Neuronal stem cell (in vitro differentiated cells): ENCODE measurements at regions not wholly inside any gene's neighbourhood (a gene's known extent, or its start where the extent isn't known, plus 50 kb on each side); places are given as distances from the start of the nearest gene placed in this dataset.

Experiments used
- DNase-seq: peaks from one replicate; pipeline ENCODE4 v3.0.0-alpha.2; 2013; ENCODE audit warnings: low spot score
- H2AFZ ChIP-seq: one replicate; pipeline ENCODE4 v1.6.1; 2013; ENCODE audit warnings: mild to moderate bottlenecking, low read length, inconsistent platforms
- H2AK5ac ChIP-seq: 2 replicates; pipeline ENCODE4 v1.6.1; 2013; ENCODE audit warnings: low read depth, mild to moderate bottlenecking, inconsistent platforms, low read length, moderate library complexity, mixed read lengths
- H2BK120ac ChIP-seq: 2 replicates; pipeline ENCODE4 v1.6.1; 2013; ENCODE audit warnings: low read depth, mild to moderate bottlenecking, inconsistent platforms, low read length, moderate library complexity, mixed read lengths
- H2BK12ac ChIP-seq: one replicate; pipeline ENCODE4 v1.6.1; 2013; ENCODE audit warnings: low read length, inconsistent platforms
- H2BK15ac ChIP-seq: 2 replicates; pipeline ENCODE4 v1.6.1; 2013; ENCODE audit warnings: mild to moderate bottlenecking, low read length, inconsistent platforms, mixed read lengths
- H2BK5ac ChIP-seq: one replicate; pipeline ENCODE4 v1.6.1; 2013; ENCODE audit warnings: inconsistent platforms, mild to moderate bottlenecking, low read length, moderate library complexity
- H3K14ac ChIP-seq: one replicate; pipeline ENCODE4 v1.6.1; 2013; ENCODE audit warnings: low read length, inconsistent platforms
- H3K18ac ChIP-seq: 2 replicates; pipeline ENCODE4 v1.6.1; 2013; ENCODE audit warnings: low read length, inconsistent platforms
- H3K23ac ChIP-seq: 2 replicates; pipeline ENCODE4 v1.6.1; 2013; ENCODE audit warnings: low read depth, mild to moderate bottlenecking, mixed read lengths, low read length, inconsistent platforms; ENCODE audit not compliant: poor library complexity
- H3K27ac ChIP-seq: replicated peaks from 3 replicates; pipeline ENCODE4 v1.5.1; 2013; ENCODE audit warnings: low read length, inconsistent platforms
- H3K27me3 ChIP-seq, 3 experiments: 2 replicates each; pipeline ENCODE4 v1.6.1; 2013; ENCODE audit warnings: low read length in 3 of 3, mild to moderate bottlenecking in 2 of 3, inconsistent platforms in 1 of 3, low read depth in 1 of 3, mixed read lengths in 1 of 3, moderate library complexity in 1 of 3; ENCODE audit not compliant: control insufficient read depth in 3 of 3, insufficient read depth in 3 of 3
- H3K36me3 ChIP-seq, 2 donors: replicated peaks in 1 of 2; 2 replicates each; pipeline ENCODE4 v1.6.1; 2013; ENCODE audit warnings: low read length in 2 of 2; ENCODE audit not compliant: control insufficient read depth in 2 of 2, insufficient read depth in 2 of 2
- H3K4ac ChIP-seq: 2 replicates; pipeline ENCODE4 v1.6.1; 2013; ENCODE audit warnings: inconsistent platforms, mild to moderate bottlenecking, low read length, moderate library complexity
- H3K4me1 ChIP-seq, 2 donors: 1 replicate in 1 of 2; 2 replicates in 1 of 2; pipeline ENCODE4 v1.6.1; 2013; ENCODE audit warnings: low read length in 2 of 2, low read depth in 1 of 2; ENCODE audit not compliant: control insufficient read depth in 2 of 2, insufficient read depth in 1 of 2
- H3K4me2 ChIP-seq: one replicate; pipeline ENCODE4 v1.6.1; 2013; ENCODE audit warnings: mild to moderate bottlenecking, low read length, inconsistent platforms; ENCODE audit not compliant: insufficient read depth, poor library complexity, severe bottlenecking
- H3K4me3 ChIP-seq, 2 donors: 2 replicates each; pipeline ENCODE4 v1.5.1; 2013; ENCODE audit warnings: low read length in 2 of 2, mild to moderate bottlenecking in 2 of 2, inconsistent platforms in 1 of 2, moderate library complexity in 1 of 2
- H3K79me1 ChIP-seq: one replicate; pipeline ENCODE4 v1.6.1; 2013; ENCODE audit warnings: low read depth, mild to moderate bottlenecking, inconsistent platforms, low read length, moderate library complexity
- H3K9ac ChIP-seq: one replicate; pipeline ENCODE4 v1.6.1; 2013; ENCODE audit warnings: mild to moderate bottlenecking, low read depth, low read length, inconsistent platforms; ENCODE audit not compliant: poor library complexity
- H3K9me3 ChIP-seq, 2 donors: replicated peaks in 1 of 2; 2 replicates each; pipeline versions ENCODE3 to v1.6.1; 2013; ENCODE audit warnings: low read length in 2 of 2, mild to moderate bottlenecking in 2 of 2, inconsistent platforms in 1 of 2, low read depth in 1 of 2, mixed read lengths in 1 of 2, moderate library complexity in 1 of 2; ENCODE audit not compliant: control insufficient read depth in 2 of 2, insufficient read depth in 1 of 2
- H4K8ac ChIP-seq: one replicate; pipeline ENCODE4 v1.6.1; 2013; ENCODE audit warnings: low read depth, mild to moderate bottlenecking, inconsistent platforms, low read length, moderate library complexity
- H4K91ac ChIP-seq: one replicate; pipeline ENCODE4 v1.6.1; 2013; ENCODE audit warnings: low read length, low read depth, mild to moderate bottlenecking, inconsistent platforms; ENCODE audit not compliant: poor library complexity
- WGBS, 2 donors: extraction: QIAGEN DNeasy Blood & Tissue Kit; methylation state at CpG; one replicate each; pipeline ENCODE4 v1.1.7; 2013; ENCODE audit warnings: missing lambda C conversion rate in 2 of 2, mixed read lengths in 1 of 2; ENCODE audit not compliant: insufficient read length in 2 of 2, insufficient replicate concordance in 1 of 2; ENCODE audit errors: extremely low coverage in 2 of 2; 5-methylcytosine and 5-hydroxymethylcytosine counted together

DNA sequence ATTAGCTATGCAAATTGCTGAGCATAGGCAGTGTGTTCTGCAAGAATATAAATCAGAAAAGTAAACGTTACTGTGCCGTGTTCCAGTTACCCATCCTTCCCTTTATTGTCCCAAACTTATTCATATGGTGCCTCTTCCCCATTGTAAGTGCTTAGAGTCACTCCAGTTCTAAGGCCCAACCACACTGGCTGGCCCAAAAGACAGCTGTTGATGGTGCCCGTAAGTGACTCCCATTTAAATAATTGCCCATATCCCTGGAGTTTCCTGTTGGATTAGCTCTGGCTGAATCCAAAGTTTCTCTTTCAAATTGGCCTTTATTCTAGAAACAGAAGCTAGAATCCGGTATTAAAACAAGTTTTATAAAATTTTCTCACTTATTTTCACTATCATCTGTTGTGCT, 400.1 kb upstream of the DDHD1 start:
- Histone ChIP-seq H3K4ac (no peak overlapping the region), H2AK5ac (no peak overlapping the region), H2BK120ac (no peak overlapping the region), H3K9ac (no peak overlapping the region), H3K36me3 (no peaks in the 10 kb centered on the region), H3K27ac (no peak overlapping the region), H4K91ac (no peak overlapping the region), H3K18ac (no peak overlapping the region), H2BK15ac (no peak overlapping the region), H3K27me3 (no peaks in the 10 kb centered on the region), H3K4me1 (no peaks in the 10 kb centered on the region), H3K9me3 (no peaks in the 10 kb centered on the region), H2AFZ (no peak overlapping the region), H3K79me1 (no peaks in the 10 kb centered on the region), H4K8ac (no peak overlapping the region), H3K4me2 (no peak overlapping the region), H2BK12ac (no peak overlapping the region), H3K14ac (no peak overlapping the region), H2BK5ac (no peak overlapping the region), H3K4me3 (no peak overlapping the region), H3K23ac (no peak overlapping the region)
- WGBS, 2 donors: no CpG with 5 or more reads among the region's 4 CpGs
- DNase-seq: no peak

DNA sequence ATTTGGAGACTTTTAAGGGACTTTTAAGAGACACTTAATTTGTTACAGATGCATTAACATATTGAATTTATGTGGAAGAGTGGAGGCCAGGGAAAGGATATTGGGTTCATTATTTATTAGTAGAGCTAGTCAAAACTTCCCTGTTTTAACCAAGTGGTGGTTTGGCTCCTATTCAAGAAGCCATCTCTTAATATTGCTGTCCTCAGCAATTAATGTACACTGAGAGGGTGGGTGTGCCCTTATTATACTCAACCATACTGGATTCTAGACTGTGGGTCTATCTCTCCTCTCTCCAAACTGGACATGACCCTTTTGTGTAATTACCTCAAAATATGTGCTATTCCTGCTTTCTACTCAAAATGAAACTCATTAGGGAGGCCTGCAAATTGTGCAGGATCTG, 398.7 kb upstream of the DDHD1 start:
- Histone ChIP-seq H3K4ac (no peak overlapping the region), H2BK120ac (no peak overlapping the region), H3K9me3 (no peaks in the 10 kb centered on the region), H3K27me3 (no peaks in the 10 kb centered on the region), H3K4me3 (no peak overlapping the region), H3K18ac (no peak overlapping the region), H2AFZ (no peak overlapping the region), H2BK5ac (no peak overlapping the region), H3K27ac (no peak overlapping the region), H3K36me3 (no peaks in the 10 kb centered on the region), H2BK15ac (no peak overlapping the region), H3K4me2 (no peak overlapping the region), H2AK5ac (no peak overlapping the region), H3K23ac (no peak overlapping the region), H4K91ac (no peak overlapping the region), H3K79me1 (no peaks in the 10 kb centered on the region), H2BK12ac (no peak overlapping the region), H3K14ac (no peak overlapping the region), H3K4me1 (no peaks in the 10 kb centered on the region), H4K8ac (no peak overlapping the region), H3K9ac (no peak overlapping the region)
- no peak for DNase-seq

DNA sequence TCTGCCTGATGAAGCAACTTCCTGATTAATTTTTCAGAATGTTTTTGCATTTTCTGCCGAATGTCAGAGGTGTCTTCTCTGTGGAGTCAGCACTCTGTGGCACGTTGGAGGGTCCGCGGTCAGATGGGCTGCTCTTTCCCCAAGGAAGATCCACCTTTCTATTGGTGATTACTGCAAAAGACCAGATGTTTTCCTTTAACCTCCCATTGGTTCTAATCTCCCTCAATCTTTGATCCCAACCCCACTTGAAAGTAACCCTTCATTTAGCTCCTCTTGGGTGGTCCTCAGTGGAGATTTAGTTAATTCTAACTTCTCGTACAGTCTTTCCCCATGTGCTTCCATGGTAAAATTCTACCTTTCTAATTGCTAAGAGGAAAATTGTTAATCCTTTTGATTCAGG, 397.7 kb upstream of the DDHD1 start:
- no peaks in the 10 kb centered on the region for H3K79me1 ChIP-seq
- H2BK120ac ChIP-seq: no peak overlapping the region
- no peak overlapping the region for H3K4ac ChIP-seq
- no peak for DNase-seq
- H3K18ac ChIP-seq: no peak overlapping the region
- no peak overlapping the region for H3K4me2 ChIP-seq
- no CpG with 5 or more reads among the region's 5 CpGs for WGBS, 2 donors
- H3K4me1 ChIP-seq: no peaks in the 10 kb centered on the region
- no peak overlapping the region for H2BK12ac ChIP-seq
- H4K91ac ChIP-seq: no peak overlapping the region
- no peak overlapping the region for H3K27ac ChIP-seq
- no peak overlapping the region for H3K14ac ChIP-seq
- no peaks in the 10 kb centered on the region for H3K9me3 ChIP-seq
- no peak overlapping the region for H3K23ac ChIP-seq
- H4K8ac ChIP-seq: no peak overlapping the region
- no peak overlapping the region for H2BK5ac ChIP-seq
- no peak overlapping the region for H2AK5ac ChIP-seq
- H3K9ac ChIP-seq: no peak overlapping the region
- no peak overlapping the region for H2AFZ ChIP-seq
- H2BK15ac ChIP-seq: no peak overlapping the region
- no peaks in the 10 kb centered on the region for H3K36me3 ChIP-seq
- H3K27me3 ChIP-seq: no peaks in the 10 kb centered on the region
- no peak overlapping the region for H3K4me3 ChIP-seq

DNA sequence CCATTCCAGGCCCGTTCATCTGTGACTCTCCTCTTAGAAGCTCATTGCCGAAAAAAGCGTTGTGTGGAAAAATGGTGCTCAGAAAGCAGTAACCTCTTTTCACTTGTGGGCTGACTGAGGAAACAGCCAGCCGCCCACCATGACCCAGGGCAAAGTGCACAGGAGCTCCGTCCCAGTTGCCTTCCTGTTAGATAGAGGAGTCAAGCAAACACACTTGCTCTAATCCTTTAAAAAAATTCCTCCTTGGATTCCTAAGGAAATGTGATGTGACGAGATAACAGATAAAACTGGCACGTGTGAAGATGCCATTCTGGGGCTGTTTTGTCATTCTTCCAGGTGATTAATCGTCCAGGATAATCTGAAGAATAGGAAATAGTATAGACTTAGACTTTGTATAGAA, 396.8 kb upstream of the DDHD1 start:
- H3K27ac ChIP-seq: no peak overlapping the region
- no peak overlapping the region for H2BK15ac ChIP-seq
- H4K8ac ChIP-seq: no peak overlapping the region
- no peak overlapping the region for H2BK12ac ChIP-seq
- no peak overlapping the region for H2AK5ac ChIP-seq
- no peak overlapping the region for H3K4ac ChIP-seq
- no peak overlapping the region for H3K9ac ChIP-seq
- H3K27me3 ChIP-seq: no peaks in the 10 kb centered on the region
- H3K4me3 ChIP-seq: no peak overlapping the region
- no peak overlapping the region for H3K14ac ChIP-seq
- no peaks in the 10 kb centered on the region for H3K36me3 ChIP-seq
- no peak overlapping the region for H2BK5ac ChIP-seq
- no peak overlapping the region for H3K23ac ChIP-seq
- H2BK120ac ChIP-seq: no peak overlapping the region
- no peak overlapping the region for H3K4me2 ChIP-seq
- H3K79me1 ChIP-seq: no peaks in the 10 kb centered on the region
- H3K18ac ChIP-seq: no peak overlapping the region
- H4K91ac ChIP-seq: no peak overlapping the region
- no peaks in the 10 kb centered on the region for H3K4me1 ChIP-seq
- no peak overlapping the region for H2AFZ ChIP-seq
- no peaks in the 10 kb centered on the region for H3K9me3 ChIP-seq
- no peak for DNase-seq
- no CpG with 5 or more reads among the region's 8 CpGs for WGBS, 2 donors
